Mesenchymal stem cell (in vitro differentiated cells and primary cell): ENCODE measurements at regions not wholly inside any gene's neighbourhood (a gene's known extent, or its start where the extent isn't known, plus 50 kb on each side); places are given as distances from the start of the nearest gene placed in this dataset.

Experiments
- DNase-seq: peaks from one replicate; pipeline ENCODE4 v3.0.0-alpha.2; 2013
- H2AFZ ChIP-seq: one replicate; pipeline ENCODE4 v1.6.1; 2013; ENCODE audit warnings: low read depth, mild to moderate bottlenecking, control low read depth, inconsistent platforms, low read length, moderate library complexity
- H2AK5ac ChIP-seq: 2 replicates; pipeline ENCODE4 v1.6.1; 2013; ENCODE audit warnings: low read length, moderate library complexity, mild to moderate bottlenecking, inconsistent platforms; ENCODE audit not compliant: severe bottlenecking
- H2BK120ac ChIP-seq: one replicate; pipeline ENCODE4 v1.6.1; 2013; ENCODE audit warnings: low read depth, mild to moderate bottlenecking, inconsistent platforms, low read length, moderate library complexity
- H2BK12ac ChIP-seq, 2 experiments: one replicate each; pipeline ENCODE4 v1.6.1; 2013; ENCODE audit warnings: inconsistent platforms in 2 of 2, low read length in 2 of 2, mild to moderate bottlenecking in 2 of 2, moderate library complexity in 2 of 2, control low read depth in 1 of 2
- H2BK15ac ChIP-seq: one replicate; pipeline ENCODE4 v1.6.1; 2013; ENCODE audit warnings: mild to moderate bottlenecking, low read depth, inconsistent platforms; ENCODE audit not compliant: poor library complexity, severe bottlenecking
- H2BK5ac ChIP-seq: 2 replicates; pipeline ENCODE4 v1.6.1; 2013; ENCODE audit warnings: low read depth, mild to moderate bottlenecking, low read length, control low read depth, inconsistent platforms; ENCODE audit not compliant: poor library complexity, severe bottlenecking
- H3K14ac ChIP-seq, 2 experiments: one replicate each; pipeline ENCODE4 v1.6.1; 2013; ENCODE audit warnings: inconsistent platforms in 2 of 2, low read length in 2 of 2, control low read depth in 1 of 2, mild to moderate bottlenecking in 1 of 2, moderate library complexity in 1 of 2
- H3K18ac ChIP-seq, 2 experiments: one replicate each; pipeline ENCODE4 v1.6.1; 2013; ENCODE audit warnings: inconsistent platforms in 2 of 2, low read length in 2 of 2, control low read depth in 1 of 2, low read depth in 1 of 2, mild to moderate bottlenecking in 1 of 2
- H3K23ac ChIP-seq, 2 experiments: one replicate each; pipeline ENCODE4 v1.6.1; 2013; ENCODE audit warnings: inconsistent platforms in 2 of 2, low read length in 2 of 2, mild to moderate bottlenecking in 2 of 2, moderate library complexity in 2 of 2, control low read depth in 1 of 2
- H3K27ac ChIP-seq: 2 replicates; pipeline ENCODE4 v1.5.1; 2013; ENCODE audit warnings: mild to moderate bottlenecking, moderate library complexity, low read length, control low read depth, inconsistent platforms; ENCODE audit not compliant: poor library complexity, severe bottlenecking
- H3K27me3 ChIP-seq, 2 experiments: 2 replicates each; pipeline versions ENCODE4 v1.6.1 to v1.7.0; 2013; ENCODE audit warnings: low read length in 2 of 2, mild to moderate bottlenecking in 2 of 2, moderate library complexity in 2 of 2, control low read depth in 1 of 2, inconsistent platforms in 1 of 2; ENCODE audit not compliant: control insufficient read depth in 1 of 2, insufficient read depth in 1 of 2
- H3K36me3 ChIP-seq, 2 experiments: 2 replicates each; pipeline versions ENCODE4 v1.6.1 to v1.7.0; 2013; ENCODE audit warnings: low read length in 2 of 2, control low read depth in 1 of 2, inconsistent platforms in 1 of 2, low read depth in 1 of 2, mild to moderate bottlenecking in 1 of 2; ENCODE audit not compliant: insufficient read depth in 2 of 2, control insufficient read depth in 1 of 2
- H3K4ac ChIP-seq, 2 experiments: one replicate each; pipeline ENCODE4 v1.6.1; 2013; ENCODE audit warnings: inconsistent platforms in 2 of 2, low read length in 2 of 2, mild to moderate bottlenecking in 2 of 2, moderate library complexity in 2 of 2, control low read depth in 1 of 2, low read depth in 1 of 2
- H3K4me1 ChIP-seq: 2 replicates; pipeline ENCODE4 v1.6.1; 2013; ENCODE audit warnings: low read depth, low read length, control low read depth; ENCODE audit not compliant: control insufficient read depth, insufficient read depth
- H3K4me2 ChIP-seq: 2 replicates; pipeline ENCODE4 v1.6.1; 2013; ENCODE audit warnings: low read length, mild to moderate bottlenecking, inconsistent platforms; ENCODE audit not compliant: poor library complexity, severe bottlenecking
- H3K4me3 ChIP-seq, 2 experiments: 2 replicates each; pipeline versions ENCODE4 v1.5.1 to v1.7.0; 2013; ENCODE audit warnings: low read length in 2 of 2, mild to moderate bottlenecking in 2 of 2, control low read depth in 1 of 2, low read depth in 1 of 2; ENCODE audit not compliant: insufficient read depth in 1 of 2
- H3K79me1 ChIP-seq: replicated peaks from 2 replicates; pipeline ENCODE4 v1.6.1; 2013; ENCODE audit warnings: mild to moderate bottlenecking, control low read depth, low read length, inconsistent platforms; ENCODE audit not compliant: poor library complexity, severe bottlenecking
- H3K9ac ChIP-seq: 2 replicates; pipeline ENCODE4 v1.7.0; 2013; ENCODE audit warnings: mild to moderate bottlenecking, low read length, moderate library complexity
- H3K9me3 ChIP-seq: 2 replicates; pipeline ENCODE4 v1.7.0; 2013; ENCODE audit warnings: mild to moderate bottlenecking, low read length; ENCODE audit not compliant: control insufficient read depth
- H4K8ac ChIP-seq: one replicate; pipeline ENCODE4 v1.6.1; 2013; ENCODE audit warnings: inconsistent platforms, mild to moderate bottlenecking, low read length, moderate library complexity
- H4K91ac ChIP-seq: one replicate; pipeline ENCODE4 v1.6.1; 2013; ENCODE audit warnings: mild to moderate bottlenecking, low read length, inconsistent platforms
- WGBS: methylation state at CpG from one replicate; pipeline ENCODE4 v1.1.7; 2013; ENCODE audit warnings: mixed read lengths; 5-methylcytosine and 5-hydroxymethylcytosine counted together

- peaks cover 38% of the 10 kb centered on the region for H3K9me3 ChIP-seq
- no peak overlapping the region for H2BK120ac ChIP-seq
- no peak overlapping the region for H3K4ac ChIP-seq
- no peak overlapping the region for H3K27ac ChIP-seq
- WGBS, result 43% methylated on average over 1 of the region's 1 CpG
- H2BK5ac ChIP-seq, result no peak overlapping the region
- H4K8ac ChIP-seq, result no peak overlapping the region
- no peak overlapping the region for H3K9ac ChIP-seq
- H3K14ac ChIP-seq, result no peak overlapping the region
- no peak overlapping the region for H3K18ac ChIP-seq
- no peak overlapping the region for H2AFZ ChIP-seq
- H3K79me1 ChIP-seq, result no peaks in the 10 kb centered on the region
- H3K27me3 ChIP-seq, result no peaks in the 10 kb centered on the region
- H3K4me1 ChIP-seq, result no peaks in the 10 kb centered on the region
- no peak overlapping the region for H3K4me2 ChIP-seq
- H2BK12ac ChIP-seq, result no peak overlapping the region
- peaks cover 0 to 4% of the 10 kb centered on the region in 2 experiments for H3K36me3 ChIP-seq
- no peak overlapping the region for H3K4me3 ChIP-seq
- no peak overlapping the region for H2BK15ac ChIP-seq
- no peak for DNase-seq
- H4K91ac ChIP-seq, result no peak overlapping the region
- no peak overlapping the region for H3K23ac ChIP-seq
- H2AK5ac ChIP-seq, result no peak overlapping the region
These were observed 256.8 kb upstream of the ZC3H15 start for GRCh38 chr2:186229265-186229664.

GRCh38 chr2:186241874-186242273, 244.2 kb upstream of the ZC3H15 start:
- H3K79me1 ChIP-seq, result peaks cover 2% of the 10 kb centered on the region
- no peak overlapping the region for H4K8ac ChIP-seq
- H3K4me3 ChIP-seq, result no peak overlapping the region
- no peak overlapping the region for H2AFZ ChIP-seq
- no peak overlapping the region for H2AK5ac ChIP-seq
- H2BK12ac ChIP-seq, result no peak overlapping the region
- no peak for DNase-seq
- H3K9me3 ChIP-seq, result no peaks in the 10 kb centered on the region
- H4K91ac ChIP-seq, result no peak overlapping the region
- H3K4ac ChIP-seq, result no peak overlapping the region
- no peak overlapping the region for H2BK120ac ChIP-seq
- WGBS, result 91% methylated on average over 4 of the region's 4 CpGs
- no peak overlapping the region for H3K27ac ChIP-seq
- no peak overlapping the region for H2BK15ac ChIP-seq
- no peak overlapping the region for H3K4me2 ChIP-seq
- H3K36me3 ChIP-seq, result no peaks in the 10 kb centered on the region
- H3K27me3 ChIP-seq, result no peaks in the 10 kb centered on the region
- no peak overlapping the region for H2BK5ac ChIP-seq
- no peak overlapping the region for H3K9ac ChIP-seq
- no peak overlapping the region for H3K23ac ChIP-seq
- no peak overlapping the region for H3K14ac ChIP-seq
- no peak overlapping the region for H3K18ac ChIP-seq
- no peaks in the 10 kb centered on the region for H3K4me1 ChIP-seq

- Histone ChIP-seq H3K4ac (no peak overlapping the region), H3K79me1 (no peaks in the 10 kb centered on the region)
- no peak for DNase-seq
These were observed 231.3 kb upstream of the ZC3H15 start for GRCh38 chr2:186254759-186255158.

GRCh38 chr2:186255823-186256222, 230.2 kb upstream of the ZC3H15 start:
- Histone ChIP-seq H2AK5ac (no peak overlapping the region), H2BK5ac (no peak overlapping the region), H2AFZ (no peak overlapping the region), H3K23ac (no peak overlapping the region), H3K18ac (no peak overlapping the region), H3K27ac (no peak overlapping the region), H3K9me3 (no peaks in the 10 kb centered on the region), H3K4me2 (no peak overlapping the region), H3K27me3 (no peaks in the 10 kb centered on the region), H2BK12ac (no peak overlapping the region), H3K36me3 (no peaks in the 10 kb centered on the region), H3K4ac (no peak overlapping the region), H4K91ac (no peak overlapping the region), H4K8ac (no peak overlapping the region), H3K79me1 (no peaks in the 10 kb centered on the region), H2BK120ac (no peak overlapping the region), H3K9ac (no peak overlapping the region), H3K4me1 (no peaks in the 10 kb centered on the region), H3K4me3 (no peak overlapping the region), H3K14ac (no peak overlapping the region), H2BK15ac (no peak overlapping the region)
- WGBS, result 86% methylated on average over 4 of the region's 4 CpGs
- no peak for DNase-seq

More at GRCh38 chr2:186254759-186255158, 231.3 kb upstream of the ZC3H15 start:
- no peaks in the 10 kb centered on the region for H3K27me3 ChIP-seq
- no peak overlapping the region for H4K91ac ChIP-seq
- no peak overlapping the region for H2BK120ac ChIP-seq
- H2BK12ac ChIP-seq, result no peak overlapping the region
- no peak overlapping the region for H2BK5ac ChIP-seq
- WGBS, result no CpG with 5 or more reads among the region's 2 CpGs
- H2BK15ac ChIP-seq, result no peak overlapping the region
- no peak overlapping the region for H3K4me2 ChIP-seq
- H3K9ac ChIP-seq, result no peak overlapping the region
- no peak overlapping the region for H2AK5ac ChIP-seq
- H4K8ac ChIP-seq, result no peak overlapping the region
- no peak overlapping the region for H2AFZ ChIP-seq
- H3K36me3 ChIP-seq, result no peaks in the 10 kb centered on the region
- no peak overlapping the region for H3K23ac ChIP-seq
- H3K18ac ChIP-seq, result no peak overlapping the region
- H3K14ac ChIP-seq, result no peak overlapping the region
- H3K4me1 ChIP-seq, result no peaks in the 10 kb centered on the region
- H3K4me3 ChIP-seq, result no peak overlapping the region
- H3K9me3 ChIP-seq, result no peaks in the 10 kb centered on the region
- no peak overlapping the region for H3K27ac ChIP-seq
